Fibroblast of skin of back (primary cell): ENCODE measurements at regions not wholly inside any gene's neighbourhood (a gene's known extent, or its start where the extent isn't known, plus 50 kb on each side); places are given as distances from the start of the nearest gene placed in this dataset.
"Not testable (repeated sequence)": the region's sequence is repeated elsewhere in the genome, so short reads cannot be mapped to it uniquely, and the experiment has no call there.

Experiments
- DNase-seq: peaks from one replicate; pipeline ENCODE4 v3.0.0-alpha.2; 2013

DNA sequence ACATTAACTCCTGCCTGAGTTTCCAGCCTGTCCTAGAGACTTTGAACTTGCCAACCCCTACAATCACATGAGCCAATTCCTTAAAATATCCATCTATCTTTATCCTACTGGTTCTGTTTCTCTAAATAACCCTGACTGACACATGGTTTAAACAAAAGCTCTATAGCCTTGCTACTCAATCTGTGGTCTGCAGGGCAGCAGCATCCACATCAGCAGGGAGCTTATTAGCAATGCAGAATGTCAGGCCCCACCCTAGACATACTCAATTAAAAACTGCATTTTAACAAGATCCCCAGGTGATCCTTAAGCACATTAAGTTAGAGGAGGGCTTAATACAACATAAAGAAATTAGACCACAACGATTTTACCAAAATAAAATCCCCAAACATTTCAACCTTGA is 108.3 kb upstream of the CPSF6 start:
- DNase-seq: no peak

DNA sequence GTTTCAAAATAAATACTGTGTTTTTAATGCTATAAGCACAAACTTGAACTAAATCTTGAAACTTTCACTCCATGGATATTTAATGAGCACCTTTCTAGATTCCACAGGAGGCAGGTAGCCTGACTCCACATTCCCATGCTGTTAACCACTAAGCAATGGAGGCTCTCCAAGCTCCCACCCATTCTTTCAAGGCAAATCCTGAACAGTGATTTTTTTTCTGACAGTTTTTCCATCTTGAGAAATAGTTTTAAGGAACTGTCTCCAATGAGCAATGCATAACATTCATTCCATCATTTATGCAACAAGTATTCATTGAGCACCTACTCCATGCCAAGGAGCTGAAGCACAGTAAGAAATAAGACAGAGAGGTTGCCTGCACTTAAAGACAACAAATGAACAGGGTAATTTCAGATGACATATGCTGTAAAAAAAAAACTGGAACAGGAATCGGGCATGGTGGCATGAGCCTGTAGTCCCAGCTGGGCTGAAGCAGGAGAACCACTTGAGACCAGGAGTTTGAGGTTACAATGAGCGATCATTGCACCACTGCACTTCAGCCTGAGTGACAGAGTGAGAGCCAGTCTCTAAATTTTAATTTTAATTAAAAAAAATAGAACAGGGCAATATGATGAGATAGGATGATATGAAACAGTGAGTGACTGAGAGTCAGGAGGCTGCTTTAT is 102.3 kb upstream of the CPSF6 start:
- no peak for DNase-seq

DNA sequence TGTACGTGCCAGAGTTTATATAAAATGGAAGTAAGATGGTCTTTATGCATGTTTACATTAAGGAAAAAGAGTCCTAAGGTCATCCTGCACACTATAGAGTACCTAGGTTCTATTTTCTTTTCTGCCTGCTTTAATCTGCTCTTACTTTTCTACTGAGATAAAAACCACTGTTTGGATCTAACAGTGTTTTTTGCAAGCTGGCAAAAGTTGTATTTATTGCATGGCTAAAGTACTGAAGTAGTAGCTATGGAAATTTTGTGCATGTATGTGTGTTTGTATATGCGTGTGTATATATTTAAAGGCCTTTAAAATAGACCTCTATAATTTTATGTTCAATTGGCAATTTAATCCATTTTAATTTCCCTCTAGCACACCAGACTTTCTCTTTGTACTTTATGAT is 98.3 kb upstream of the CPSF6 start:
- no peak for DNase-seq

DNA sequence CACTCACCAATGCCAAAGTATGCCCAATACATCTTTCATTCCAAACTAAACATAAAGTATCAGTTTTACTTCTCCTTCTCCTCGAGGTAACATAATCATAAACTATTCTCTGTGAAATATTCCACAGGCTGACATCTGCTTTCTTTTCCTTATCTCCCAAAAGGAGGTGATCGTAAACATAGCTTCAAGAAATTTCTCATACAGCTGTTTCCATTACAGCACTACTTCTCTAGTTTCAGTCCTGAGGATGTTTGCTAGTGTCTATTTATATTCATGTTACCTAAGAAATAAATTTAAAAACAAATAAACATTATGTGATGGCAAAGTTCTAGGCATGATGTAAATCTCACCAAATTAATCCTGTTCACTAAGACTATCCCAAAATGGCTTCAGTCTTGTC is 90.1 kb upstream of the CPSF6 start:
- no peak for DNase-seq

DNA sequence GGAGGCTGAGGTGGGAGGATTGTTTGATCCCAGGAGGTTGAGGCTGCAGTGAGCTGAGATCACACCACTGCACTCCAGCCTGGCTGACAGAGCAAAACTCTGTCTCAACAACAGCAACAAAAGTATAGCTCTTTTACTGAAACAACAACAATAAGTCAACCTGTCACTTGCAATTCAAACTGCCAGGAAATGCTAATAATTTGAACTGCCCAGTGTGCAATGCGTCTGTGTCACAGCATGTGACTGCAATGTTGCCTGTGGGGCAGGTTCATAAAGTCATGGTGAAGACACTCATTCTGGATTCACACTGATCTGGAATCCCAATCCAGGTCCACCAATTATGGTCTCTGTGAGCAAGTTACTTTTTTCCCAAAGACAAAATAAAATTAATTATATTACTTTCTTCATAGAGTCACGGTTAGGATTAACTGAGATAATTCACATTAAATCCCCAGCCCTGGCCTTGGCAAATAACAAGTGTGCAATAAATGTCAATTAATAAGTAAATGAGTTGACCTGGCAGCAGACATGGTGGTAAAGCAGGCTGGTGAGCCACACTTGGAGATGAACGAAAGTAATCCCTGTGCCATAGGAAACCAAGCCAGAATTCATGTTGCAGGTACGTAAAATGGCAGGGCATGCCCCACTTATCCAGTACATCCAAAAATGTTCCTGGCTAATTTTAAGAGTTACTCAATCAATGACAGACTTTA is 89.1 kb upstream of the CPSF6 start:
- no peak for DNase-seq

DNA sequence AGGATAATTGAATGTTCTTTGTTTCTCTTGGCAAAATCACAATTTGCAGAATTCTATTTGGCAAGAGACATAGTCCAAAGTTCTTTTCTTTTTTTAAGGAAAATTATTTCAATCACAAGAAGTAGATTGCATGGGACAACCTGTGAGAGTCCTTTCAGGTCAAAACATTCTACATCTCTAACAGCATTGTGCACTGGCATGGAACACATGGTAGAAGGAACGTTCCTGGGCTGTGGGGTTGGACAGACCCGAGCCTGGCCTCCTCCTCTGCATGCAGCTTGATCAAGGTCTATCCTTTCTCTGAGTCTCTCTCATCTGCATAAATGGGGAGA is 88.6 kb upstream of the CPSF6 start:
- no peak for DNase-seq

DNA sequence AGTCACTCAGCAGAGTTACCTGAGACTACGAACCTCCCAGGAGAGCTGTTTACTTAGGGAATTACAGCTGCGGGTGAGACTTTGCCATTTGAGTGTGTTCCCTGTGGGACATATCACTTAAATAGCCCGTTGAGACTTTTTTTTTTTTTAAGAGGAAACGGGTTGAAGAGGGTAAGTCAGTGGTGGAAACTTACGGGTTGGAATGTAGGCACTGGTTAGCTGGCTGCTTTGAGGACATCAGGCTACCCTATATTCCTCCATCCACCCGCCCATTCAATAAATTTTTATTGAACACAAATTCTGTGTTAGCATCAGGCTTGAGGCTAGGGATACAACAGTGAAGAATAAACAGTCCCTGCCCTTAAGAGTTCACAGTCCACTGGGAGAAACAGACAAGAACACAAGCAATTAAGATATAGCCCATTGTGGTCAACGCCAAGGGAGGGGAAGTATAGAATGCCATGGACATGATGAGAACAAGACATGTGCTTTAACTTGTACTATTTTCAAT is 88.1 kb upstream of the CPSF6 start:
- DNase-seq: peak; percentile 57

DNA sequence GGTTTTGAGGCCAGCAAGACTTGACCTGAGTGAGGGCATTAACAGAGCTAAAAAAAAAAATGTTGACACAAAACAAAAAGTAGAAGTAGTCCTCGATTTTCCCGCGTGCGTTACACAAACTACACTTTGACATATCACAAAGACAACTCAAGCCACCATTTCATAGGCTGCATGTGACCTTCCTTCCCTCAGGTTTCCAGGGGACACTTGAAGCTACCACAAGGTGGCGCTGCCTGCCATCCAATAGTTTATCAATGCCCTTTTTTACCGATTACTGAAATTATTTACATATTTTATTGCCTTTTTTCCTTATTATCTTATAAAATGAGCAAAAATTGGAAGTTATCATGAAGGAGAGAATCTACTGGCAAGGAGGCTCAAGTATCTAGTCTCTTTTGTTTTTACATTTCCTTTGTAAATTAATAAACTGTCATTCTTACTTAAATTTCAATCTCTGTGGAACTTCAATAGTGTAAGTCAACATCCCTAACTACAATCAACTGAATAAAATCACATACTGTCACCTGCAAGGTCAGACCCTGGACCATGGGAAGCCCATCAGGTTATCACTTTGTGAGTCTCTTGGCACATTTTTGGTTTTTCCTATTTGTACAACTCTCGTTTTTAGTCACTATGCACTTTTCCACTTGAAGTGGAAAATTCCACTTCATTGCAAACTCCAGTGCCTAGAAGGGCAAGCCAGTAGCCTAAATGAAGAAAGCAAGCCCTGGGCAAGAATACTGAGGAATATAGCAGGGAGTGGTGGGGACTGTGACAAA is 84.6 kb upstream of the CPSF6 start:
- peak; percentile 50 for DNase-seq

DNA sequence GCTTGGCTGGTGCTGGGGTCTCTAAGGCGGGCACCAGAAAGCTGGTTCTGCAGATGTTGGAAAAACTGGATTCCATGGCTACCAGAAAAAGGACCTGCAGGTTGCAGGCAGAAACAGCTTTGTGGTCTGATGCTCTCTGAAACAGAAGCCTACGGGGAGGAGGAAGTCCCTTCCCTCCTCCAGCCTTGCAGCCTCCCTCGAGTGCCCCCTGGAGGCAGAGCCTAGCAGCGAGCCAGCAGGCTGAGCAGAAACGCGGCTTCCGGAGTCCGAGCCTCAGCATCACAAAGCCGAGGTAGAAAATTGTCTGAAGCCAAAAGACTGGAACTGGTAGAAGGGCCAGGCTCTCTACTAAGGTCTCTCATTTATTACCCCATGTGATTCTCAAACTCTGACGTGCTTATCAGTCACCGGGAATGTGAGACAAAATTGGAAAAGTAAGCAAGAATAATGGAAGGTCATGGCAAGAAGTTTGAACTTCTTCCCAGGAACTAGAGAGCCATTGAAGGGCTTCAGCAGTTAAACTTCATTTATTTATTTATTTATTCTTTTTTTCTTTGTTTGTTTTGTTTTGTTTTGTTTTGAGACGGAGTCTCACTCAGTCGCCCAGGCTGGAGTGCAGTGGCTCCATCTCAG is 82.2 kb upstream of the CPSF6 start:
- DNase-seq: peak; percentile 75

DNA sequence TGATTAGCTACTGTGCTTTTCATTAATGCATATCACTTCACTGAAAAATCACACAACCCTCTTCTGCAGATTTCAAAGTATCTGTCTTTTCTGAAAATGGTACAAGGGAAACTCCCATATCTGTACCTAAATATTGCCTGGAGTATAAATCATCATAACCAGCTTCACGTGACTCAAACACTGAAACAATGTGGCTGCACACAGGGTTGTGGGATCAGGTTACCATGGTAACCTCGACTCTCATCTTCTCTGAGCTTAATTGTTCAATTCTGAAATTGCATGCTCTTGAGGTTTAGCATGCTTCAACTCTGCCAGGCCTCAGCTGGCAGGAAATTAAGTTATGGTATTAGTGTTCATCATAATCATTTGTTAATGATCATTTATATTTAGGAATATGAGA is 77.5 kb upstream of the CPSF6 start:
- DNase-seq: peak; percentile 2

DNA sequence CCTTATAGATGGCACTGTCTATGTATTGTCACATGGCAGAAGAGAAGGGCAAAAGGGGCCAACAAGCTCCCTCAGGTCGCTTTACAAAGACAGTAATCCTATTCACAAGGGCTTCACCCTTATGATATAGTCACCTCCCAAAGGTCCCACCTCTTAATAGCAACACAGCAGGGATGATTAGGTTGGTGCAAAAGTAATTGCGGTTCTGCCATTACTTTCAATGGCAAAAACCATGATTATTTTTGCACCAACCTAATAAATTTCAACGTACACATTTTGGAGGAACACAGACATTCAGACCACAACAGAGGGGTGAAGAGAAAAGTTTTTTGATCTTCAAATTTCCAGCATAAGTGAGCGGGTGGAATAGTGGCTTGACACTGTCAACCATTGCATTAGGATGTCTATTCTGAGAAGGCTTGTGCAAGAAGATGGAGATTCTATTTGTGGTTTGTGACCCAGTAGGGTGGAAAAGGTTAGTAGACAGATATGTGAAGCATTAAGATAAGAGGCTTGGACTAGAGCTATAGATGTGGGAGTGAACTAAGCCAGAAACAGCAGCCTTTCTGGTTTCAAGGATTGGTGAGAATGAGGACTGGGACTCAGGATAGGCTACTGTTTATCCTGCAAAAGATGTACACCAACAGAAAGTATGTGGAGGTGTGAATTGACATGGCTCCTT is 75.5 kb upstream of the CPSF6 start:
- no peak for DNase-seq

DNA sequence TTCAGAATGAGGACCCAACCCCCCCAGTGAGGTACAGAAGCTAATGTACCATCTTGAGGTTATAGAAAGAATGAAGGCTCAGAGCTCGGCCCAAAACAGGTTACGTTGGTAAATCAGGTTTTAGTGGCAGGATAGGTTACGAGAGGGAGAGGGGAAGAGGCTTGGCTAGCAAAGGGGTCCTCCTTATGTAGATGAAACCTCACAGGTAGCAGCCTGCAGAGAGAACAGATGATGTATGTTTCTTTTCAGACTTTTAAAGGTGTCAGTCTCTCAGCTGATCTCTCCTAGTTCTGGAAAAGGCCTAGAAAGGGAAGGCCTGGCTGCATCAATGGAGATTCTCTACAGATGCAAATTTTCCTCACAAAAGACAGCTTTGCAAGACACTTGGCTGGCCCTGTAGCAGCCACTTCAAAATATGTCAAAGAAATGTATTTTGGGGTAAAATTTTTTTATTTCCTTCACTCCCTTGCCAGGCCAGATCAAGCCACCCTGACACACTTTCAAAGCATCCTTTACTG is 71.7 kb upstream of the CPSF6 start:
- no peak for DNase-seq

DNA sequence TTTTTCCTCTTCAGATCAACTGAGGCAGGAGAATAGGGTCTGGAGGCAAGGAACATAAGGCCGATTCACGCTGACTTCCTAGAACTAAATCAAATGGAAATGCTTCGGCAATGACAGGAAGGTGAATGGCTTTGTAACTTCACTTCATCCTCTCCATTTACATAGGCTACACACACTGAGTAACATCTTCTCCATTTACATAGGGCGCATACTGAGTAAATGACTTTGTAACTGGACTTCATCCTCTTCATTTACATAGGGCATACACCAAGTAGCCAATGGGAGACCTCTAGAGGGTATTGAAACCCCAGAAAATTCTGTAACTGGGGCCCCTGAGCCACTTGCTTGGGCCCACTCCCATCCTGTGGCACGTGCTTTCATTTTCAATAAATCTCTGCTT is 71.0 kb upstream of the CPSF6 start:
- DNase-seq: no peak

DNA sequence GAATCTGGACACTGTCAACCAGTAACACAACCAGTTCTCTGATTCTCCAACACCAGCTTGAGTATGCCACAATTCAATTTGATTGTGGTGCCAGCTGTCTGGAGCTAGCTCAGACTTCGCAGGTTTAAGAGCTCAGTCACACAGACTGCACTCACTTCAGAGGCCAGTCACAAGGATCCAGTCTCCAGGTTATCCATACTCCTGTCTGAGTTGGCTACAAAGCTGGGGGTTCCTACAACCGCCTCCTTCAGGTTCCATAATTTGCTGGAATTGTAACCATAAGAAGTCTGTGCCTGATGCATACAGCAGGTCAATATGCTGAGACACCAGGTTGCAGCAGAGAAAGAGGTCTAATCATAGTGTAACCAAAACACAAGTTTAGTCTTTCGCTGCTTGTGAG is 70.5 kb upstream of the CPSF6 start:
- no peak for DNase-seq

DNA sequence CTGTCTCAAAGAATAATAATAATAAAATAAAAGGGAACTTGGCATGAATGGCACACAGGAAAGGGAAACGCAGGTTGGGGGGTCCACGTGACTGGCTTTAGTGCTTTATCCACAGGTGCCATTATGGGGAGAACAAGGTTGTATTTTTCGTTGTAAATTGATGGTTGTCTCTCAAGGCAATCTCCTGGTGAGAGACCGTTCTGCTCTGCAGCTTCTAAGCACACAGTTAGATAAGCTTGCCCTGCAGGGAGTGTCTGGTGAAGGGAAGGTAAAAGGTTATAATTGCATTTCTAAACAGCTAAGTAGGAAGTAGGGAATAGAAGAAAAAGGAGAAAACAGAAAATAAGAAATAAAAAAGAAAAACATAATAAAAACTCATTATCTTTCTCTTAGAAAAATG is 69.1 kb upstream of the CPSF6 start:
- no peak for DNase-seq

DNA sequence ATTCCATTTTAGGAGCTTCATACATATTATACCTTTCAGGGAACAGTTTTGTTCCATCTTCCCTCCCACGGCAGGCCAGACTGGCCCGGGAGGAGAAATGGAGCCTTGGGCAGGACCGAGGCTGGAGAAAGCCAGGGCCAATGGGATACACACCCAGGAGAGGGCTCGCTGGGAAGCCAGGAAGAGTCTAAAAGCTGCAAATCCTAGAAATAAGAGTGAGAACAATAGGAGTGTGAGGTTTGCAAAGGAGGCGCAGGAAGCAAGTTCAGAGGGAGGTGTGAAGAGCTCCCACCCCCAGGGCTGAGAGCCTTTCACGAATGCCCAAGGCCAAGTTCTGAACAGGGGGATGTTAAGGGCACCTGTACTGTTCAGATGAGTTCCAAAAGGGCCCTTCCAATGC is 67.5 kb upstream of the CPSF6 start:
- DNase-seq: no peak

DNA sequence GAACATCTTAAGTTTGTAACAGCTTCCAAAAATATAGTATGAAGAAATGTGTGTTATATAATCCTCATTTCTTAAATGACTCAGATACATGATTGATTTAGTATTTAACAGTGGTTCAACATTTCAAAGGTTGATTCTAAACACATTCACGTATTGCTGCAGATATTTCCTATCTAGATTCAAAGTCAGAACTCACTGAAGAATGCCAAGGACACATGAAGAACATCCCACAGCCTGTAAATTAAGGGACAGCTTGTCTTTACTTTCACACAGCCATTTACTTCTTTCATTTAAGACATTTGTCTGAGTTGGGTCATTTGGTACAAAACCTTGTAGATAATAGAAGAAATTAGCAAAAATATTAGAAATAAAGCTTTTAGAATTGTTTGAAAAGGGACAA is 66.9 kb upstream of the CPSF6 start:
- no peak for DNase-seq

DNA sequence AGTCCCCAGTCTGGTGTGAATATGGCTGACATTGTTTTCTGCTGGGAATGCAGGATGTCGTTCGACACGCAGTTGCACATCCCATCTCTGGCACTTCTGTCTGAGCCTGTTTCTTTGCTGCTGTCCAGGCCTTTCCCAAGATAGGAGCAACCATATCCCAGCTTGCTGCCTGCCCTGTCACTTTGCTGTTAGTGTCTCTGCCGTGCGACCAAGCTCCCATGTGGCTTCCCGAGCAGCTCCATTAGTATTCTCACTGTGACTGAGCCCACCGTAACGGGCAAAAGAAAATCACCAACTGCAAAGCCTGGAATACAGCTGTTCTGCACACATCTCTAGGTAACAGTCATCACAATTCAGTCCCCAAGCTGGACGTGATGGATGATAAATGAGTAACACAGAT is 66.0 kb upstream of the CPSF6 start:
- no peak for DNase-seq

DNA sequence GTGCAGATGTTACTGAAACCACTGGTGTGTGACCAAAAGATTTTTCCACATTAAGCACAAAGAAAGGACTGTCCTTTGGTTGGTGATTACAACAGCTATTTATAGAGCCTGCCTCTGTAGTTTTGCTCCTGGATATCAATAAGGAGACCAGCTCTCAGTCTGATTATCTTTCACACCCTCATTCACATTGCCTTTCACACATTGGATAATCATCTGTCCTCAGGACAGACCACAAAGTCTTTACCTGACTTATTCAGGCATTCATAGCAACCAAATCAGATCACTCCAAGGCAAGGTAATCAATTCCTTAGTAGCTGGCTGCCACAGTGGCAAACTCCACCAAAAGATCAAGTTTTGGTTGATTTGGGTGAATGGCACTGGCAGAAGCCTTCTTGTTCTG is 59.6 kb upstream of the CPSF6 start:
- no peak for DNase-seq

DNA sequence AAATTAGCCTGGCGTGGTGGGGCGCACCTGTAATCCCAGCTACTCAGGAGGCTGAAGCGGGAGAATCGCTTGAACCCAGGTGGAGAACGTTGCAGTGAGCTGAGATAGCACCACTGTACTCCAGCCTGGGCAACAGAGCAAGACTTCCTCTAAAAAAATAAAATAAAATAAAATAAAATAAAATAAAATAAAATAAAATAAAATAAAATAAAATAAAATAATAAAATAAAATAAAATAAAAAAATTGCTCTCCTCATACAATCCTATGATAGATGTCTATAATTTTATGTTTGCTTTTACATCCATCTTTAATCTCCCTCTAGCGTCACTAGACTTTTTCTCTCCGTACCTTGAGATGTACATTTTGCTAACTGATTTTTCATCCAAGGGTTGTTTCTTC is 51.8 kb upstream of the CPSF6 start:
- not testable (repeated sequence) for DNase-seq

DNA sequence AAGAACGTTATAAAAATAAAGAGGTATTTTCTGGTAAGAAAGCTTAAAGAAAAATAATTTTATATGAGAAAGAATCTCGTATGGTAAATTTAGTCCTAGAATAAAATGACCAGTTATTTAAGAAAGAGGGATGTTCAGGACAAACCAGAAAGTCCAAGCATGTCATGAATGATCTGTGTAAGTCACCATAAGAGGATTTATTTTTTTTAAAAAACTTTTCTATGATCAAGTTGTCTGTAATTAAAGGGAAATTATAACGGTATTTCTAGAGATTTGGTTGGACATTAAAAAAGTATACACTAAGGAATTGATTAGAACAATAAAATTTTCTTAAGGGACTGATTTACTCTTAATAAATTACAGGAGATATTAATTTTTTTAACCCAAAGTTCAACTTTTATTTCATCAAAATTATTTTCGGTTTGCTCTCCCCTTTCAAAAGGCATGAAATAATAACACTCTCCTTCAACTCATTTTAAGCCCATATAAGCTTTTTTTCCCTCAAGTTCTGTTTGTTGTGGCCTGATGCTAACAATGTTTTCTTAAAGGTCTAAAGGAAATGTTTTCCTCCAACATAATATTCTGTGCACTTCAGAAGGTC is 49.9 kb upstream of the CPSF6 start:
- DNase-seq: no peak
